HG02642 (cell line): ENCODE measurements at regions not wholly inside any gene's neighbourhood (a gene's known extent, or its start where the extent isn't known, plus 50 kb on each side); places are given as distances from the start of the nearest gene placed in this dataset.

Experiments
- ATAC-seq: cut with Tn5 transposase; IDR thresholded peaks from one replicate; pipeline ENCODE4 v1.9.1; 2021; ENCODE audit warnings: mild to moderate bottlenecking; ENCODE audit not compliant: unreplicated experiment, poor library complexity

GRCh38 chr4:58935332-58935731 is 1825.1 kb upstream of the IGFBP7 start:
- no peak for ATAC-seq

DNA sequence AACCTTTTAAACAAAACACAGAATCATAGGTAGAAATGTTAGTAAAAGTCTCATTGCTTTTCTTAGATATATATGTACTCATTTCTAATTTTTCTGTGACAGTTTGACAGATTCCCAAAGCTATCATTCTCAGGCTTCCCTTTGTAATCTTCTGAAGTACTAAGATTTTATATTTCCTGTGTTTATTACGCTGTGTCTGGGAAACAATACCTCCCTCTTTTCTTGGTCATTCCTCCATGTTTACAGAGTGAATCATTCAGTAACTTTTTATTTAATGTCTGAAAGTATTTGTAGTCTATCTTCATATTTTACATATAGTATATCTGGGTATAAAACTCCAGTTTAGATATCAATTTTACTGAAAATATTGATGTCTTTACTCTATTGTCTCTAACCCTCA is 1826.3 kb upstream of the IGFBP7 start:
- ATAC-seq, result no peak

DNA sequence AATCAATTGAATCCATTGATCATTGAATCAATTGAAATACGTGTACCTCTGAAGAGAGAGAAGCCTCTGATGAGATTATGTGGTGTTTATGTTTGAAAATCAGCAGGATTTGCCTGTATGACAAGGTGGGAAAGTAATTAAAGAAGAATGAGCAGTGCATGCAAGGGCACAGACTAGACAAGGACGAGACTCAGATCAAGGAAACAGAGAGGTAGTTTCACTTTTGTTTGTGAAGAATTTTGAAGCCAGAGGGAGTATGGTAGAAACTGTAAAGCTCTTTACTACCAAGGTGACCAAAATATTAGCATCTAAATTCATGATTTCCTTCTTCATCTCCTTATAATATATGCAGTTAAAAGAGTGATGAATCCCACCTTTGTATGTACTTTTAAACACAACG is 1830.0 kb upstream of the IGFBP7 start:
- no peak for ATAC-seq

GRCh38 chr4:58941286-58941685 is 1831.1 kb upstream of the IGFBP7 start:
- ATAC-seq, result no peak

GRCh38 chr4:58953575-58953974 is 1843.4 kb upstream of the IGFBP7 start:
- no peak for ATAC-seq

- ATAC-seq, result no peak
These were observed 1847.5 kb upstream of the IGFBP7 start for GRCh38 chr4:58957711-58958110.

GRCh38 chr4:58961283-58961682 is 1851.1 kb upstream of the IGFBP7 start:
- ATAC-seq, result no peak

GRCh38 chr4:58961925-58962324 is 1851.7 kb upstream of the IGFBP7 start:
- no peak for ATAC-seq

DNA sequence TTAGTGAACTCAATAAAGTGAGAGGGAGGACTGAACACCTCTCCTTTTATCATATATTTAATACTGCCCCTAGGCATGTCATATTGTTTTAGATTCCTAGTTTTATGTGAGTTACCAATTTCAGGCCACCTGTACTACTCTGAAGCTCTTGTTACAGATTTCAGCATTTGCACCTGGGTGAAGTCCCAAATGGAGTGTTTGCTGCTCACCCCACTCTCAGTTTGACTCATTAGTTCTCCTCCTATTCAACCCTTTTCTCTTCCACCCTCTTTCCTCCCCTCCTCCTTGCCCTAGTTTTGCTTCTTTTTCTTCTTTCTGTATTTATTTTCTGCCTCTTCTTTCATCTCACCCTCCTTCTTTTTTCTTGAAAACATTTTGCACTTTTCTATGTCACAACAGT is 1852.2 kb upstream of the IGFBP7 start:
- no peak for ATAC-seq

DNA sequence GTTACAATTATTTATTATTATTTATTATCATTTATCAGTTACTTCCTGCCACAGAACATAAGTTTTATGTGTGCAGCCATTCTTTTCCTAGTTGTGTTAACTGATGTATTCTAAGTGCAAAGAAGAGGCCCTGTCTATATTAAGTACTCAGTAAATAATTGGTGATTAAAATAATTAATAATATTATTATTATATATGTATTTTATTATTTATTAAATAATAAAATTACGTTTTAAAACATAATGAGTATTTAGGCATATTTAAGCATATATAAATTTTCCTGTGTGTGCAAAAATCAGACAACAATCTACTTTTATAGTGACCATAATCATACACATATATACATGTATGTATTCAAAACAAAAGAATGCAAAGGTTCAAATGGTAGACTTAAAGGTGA is 1871.6 kb upstream of the IGFBP7 start:
- no peak for ATAC-seq

DNA sequence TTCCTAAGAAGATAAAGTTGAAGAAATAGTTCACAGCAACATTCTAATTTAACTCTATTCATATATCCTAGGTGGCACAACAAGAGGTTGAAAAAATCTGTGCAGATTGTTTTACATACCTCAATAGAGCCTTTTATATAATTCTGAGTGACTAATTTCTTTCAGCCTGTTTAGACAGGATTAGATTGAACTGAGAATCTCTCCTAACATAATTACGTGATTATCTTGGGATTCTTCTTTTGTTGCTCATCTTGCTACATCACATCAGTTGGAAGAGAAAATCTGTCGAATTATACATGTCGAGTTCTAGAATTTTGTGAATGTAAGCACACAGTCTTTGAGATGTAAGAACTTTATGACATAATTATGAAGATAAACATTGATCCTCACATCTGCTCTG is 1873.7 kb upstream of the IGFBP7 start:
- no peak for ATAC-seq

- ATAC-seq, result no peak
These were observed 1892.0 kb upstream of the IGFBP7 start for GRCh38 chr4:59002148-59002547.

DNA sequence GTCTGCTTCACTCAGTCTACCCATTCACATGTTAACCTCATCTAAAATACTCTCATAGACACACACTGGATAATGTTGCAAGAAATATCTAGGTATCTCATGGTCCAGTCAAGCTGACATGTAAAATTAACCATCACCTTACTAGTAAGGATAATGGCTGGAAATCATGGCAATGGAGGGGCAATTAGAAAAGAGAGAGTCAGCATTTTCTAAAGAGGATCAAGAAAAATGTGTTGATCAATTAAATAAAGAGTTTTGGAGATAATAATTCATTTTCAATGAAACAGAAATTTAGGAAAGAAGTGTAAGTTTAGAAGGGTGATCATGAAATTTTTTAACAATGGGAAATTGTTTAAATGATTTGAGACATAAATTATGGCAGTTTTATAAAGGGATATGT is 1914.1 kb upstream of the IGFBP7 start:
- ATAC-seq, result no peak

- no peak for ATAC-seq
These were observed 1927.6 kb upstream of the IGFBP7 start for GRCh38 chr4:59037812-59038211.

DNA sequence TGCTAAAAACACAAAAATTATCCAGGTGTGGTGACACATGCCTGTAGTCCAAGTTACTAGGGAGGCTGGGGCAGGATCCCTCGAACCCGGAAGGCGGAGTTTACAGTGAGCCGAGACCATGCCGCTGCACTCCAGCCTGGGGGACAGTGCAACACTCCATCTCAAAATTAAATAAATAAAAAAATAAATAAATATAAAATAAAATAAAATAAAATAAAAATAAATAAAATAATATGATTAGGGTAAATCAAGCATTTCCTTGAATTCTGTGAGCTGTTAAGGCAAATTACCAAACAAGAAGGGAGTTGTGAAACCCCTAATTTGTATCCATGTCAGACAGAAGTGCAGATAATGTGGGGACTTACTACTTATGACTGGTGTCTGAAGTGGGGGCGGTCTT is 1928.9 kb upstream of the IGFBP7 start:
- no peak for ATAC-seq

GRCh38 chr4:59044286-59044900 is 1934.2 kb upstream of the IGFBP7 start:
- ATAC-seq, result no peak

DNA sequence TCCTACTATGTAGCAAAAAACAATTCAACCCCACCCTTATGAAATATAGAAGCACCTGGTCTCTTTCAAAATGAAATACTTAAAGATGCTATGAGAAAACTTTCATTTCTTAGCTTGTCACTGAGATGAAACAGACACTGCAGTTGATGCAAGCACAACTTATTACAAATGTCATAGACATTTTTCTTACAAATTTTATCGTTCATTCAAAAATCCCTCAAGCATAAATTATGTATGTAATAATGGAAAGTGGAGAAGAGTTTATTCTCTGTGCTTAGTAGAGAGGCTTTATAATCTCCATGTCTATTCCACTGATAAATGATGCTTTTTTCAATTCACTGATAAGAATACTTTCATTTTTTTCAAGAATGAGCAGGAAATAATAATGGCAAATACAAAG is 1943.9 kb upstream of the IGFBP7 start:
- ATAC-seq, result no peak

- no peak for ATAC-seq
These were observed 1947.6 kb upstream of the IGFBP7 start for GRCh38 chr4:59057804-59058203.

DNA sequence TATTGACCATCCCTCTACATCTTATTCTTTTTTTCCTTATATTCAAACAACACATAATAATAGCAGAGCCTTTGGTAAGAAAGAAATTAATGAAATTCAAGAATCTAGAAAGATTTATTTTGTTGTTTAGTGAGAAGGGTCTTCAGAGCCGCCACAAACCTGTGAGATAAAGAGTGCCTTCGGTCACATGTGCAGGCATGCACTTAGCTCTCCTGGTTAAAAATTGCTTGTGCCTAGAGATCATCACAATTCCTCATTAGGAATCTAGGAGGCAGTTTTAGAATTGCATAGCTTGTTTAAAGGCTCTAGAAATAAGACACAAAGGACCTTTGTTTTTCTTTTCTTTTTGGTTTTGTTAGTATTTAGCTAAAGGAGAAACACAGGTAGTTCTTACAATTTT is 1948.4 kb upstream of the IGFBP7 start:
- ATAC-seq, result no peak

- ATAC-seq, result no peak
These were observed 1950.0 kb upstream of the IGFBP7 start for GRCh38 chr4:59060002-59060846.

DNA sequence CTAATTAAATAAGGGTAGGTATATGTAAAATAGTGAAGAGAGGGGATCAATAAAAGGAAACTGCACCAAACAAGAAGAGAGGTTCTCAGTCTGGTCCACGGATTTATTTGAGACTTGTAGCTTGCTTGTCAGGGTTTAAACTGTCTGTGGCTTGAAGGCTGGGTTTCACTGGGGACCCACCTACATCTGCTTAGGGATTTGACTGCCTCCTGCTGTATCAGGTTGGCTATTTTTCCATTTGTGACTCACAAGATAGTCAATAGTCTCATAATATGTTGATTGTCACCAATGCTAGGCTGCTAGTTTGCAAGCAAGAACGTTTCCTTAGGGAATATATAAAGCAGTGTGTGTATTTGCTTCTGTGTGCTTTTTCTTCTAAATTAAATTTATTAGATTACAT is 1950.7 kb upstream of the IGFBP7 start:
- ATAC-seq, result no peak
